AG09309 (cell line): ENCODE measurements at regions not wholly inside any gene's neighbourhood (a gene's known extent, or its start where the extent isn't known, plus 50 kb on each side); places are given as distances from the start of the nearest gene placed in this dataset.

Source experiments
- DNase-seq: peaks from one replicate; pipeline ENCODE4 v3.0.0-alpha.2; 2010; ENCODE audit warnings: low read depth
- H3K4me3 ChIP-seq: 2 replicates; pipeline ENCODE4 v1.5.1; 2011; ENCODE audit warnings: mild to moderate bottlenecking, low read depth, low read length, moderate library complexity; ENCODE audit not compliant: control insufficient read depth
- CTCF ChIP-seq: IDR thresholded peaks from 2 replicates; pipeline ENCODE4 v1.5.1; 2011; ENCODE audit warnings: mild to moderate bottlenecking, low read depth, low read length, inconsistent platforms; ENCODE audit not compliant: insufficient read depth, control insufficient read depth; ENCODE audit errors: missing control alignments

GRCh38 chr2:63658176-63658968 lies 69.6 kb downstream of the MDH1 start:
- TF ChIP-seq CTCF = no peak
- DNase-seq = no peak
- no peak overlapping the region for H3K4me3 ChIP-seq

- DNase-seq = no peak
- no peak for TF ChIP-seq CTCF
- no peak overlapping the region for H3K4me3 ChIP-seq
These were observed 71.3 kb downstream of the MDH1 start for GRCh38 chr2:63660060-63660459.

- H3K4me3 ChIP-seq = no peak overlapping the region
- peak; percentile 99 for DNase-seq
- no peak for TF ChIP-seq CTCF
These were observed 72.3 kb downstream of the MDH1 start for GRCh38 chr2:63661076-63661475.

- DNase-seq = no peak
These were observed 73.5 kb downstream of the MDH1 start for GRCh38 chr2:63662028-63662804.

GRCh38 chr2:63663013-63663864 lies 74.5 kb downstream of the MDH1 start:
- no peak for DNase-seq
- no peak overlapping the region for H3K4me3 ChIP-seq
- TF ChIP-seq CTCF = no peak

More at GRCh38 chr2:63662028-63662804, 73.5 kb downstream of the MDH1 start:
- no peak overlapping the region for H3K4me3 ChIP-seq
- TF ChIP-seq CTCF = no peak

GRCh38 chr2:63665091-63665490 lies 76.3 kb downstream of the MDH1 start:
- no peak for TF ChIP-seq CTCF
- H3K4me3 ChIP-seq = no peak overlapping the region
- no peak for DNase-seq
